Ramos (cell line): ENCODE measurements at regions not wholly inside any gene's neighbourhood (a gene's known extent, or its start where the extent isn't known, plus 50 kb on each side); places are given as distances from the start of the nearest gene placed in this dataset.

Experiments
- in situ Hi-C: fragments of 300-500 bp; cut with MboI; formaldehyde crosslinking; loops from one replicate; pipeline ENCODE4 v1.14.3; 2022; ENCODE audit warnings: low sequenced_read_pairs; ENCODE audit not compliant: unreplicated experiment

GRCh38 chr18:21162786-21163185, 51.2 kb upstream of the ROCK1 start:
- in situ Hi-C loops = loop anchor here (25.0 kb wide), 1 partner anchor 100 kb away; no protein-coding TSS in a partner anchor

GRCh38 chr18:21163647-21164547, 52.3 kb upstream of the ROCK1 start:
- in situ Hi-C loops = loop anchor here (25.0 kb wide), 1 partner anchor 102 kb away; no protein-coding TSS in a partner anchor

- in situ Hi-C loops = loop anchor here (25.0 kb wide), 1 partner anchor 102 kb away; no protein-coding TSS in a partner anchor
These were observed 53.0 kb upstream of the ROCK1 start for GRCh38 chr18:21164548-21165095.

- in situ Hi-C loops = loop anchor here (25.0 kb wide), 1 partner anchor 106 kb away; no protein-coding TSS in a partner anchor
These were observed 56.2 kb upstream of the ROCK1 start for GRCh38 chr18:21167641-21168377.

GRCh38 chr18:21168880-21169279, 57.3 kb upstream of the ROCK1 start:
- in situ Hi-C loops = loop anchor here (25.0 kb wide), 1 partner anchor 107 kb away; no protein-coding TSS in a partner anchor

- in situ Hi-C loops = loop anchor here (25.0 kb wide), 1 partner anchor 359 kb away; no protein-coding TSS in a partner anchor
These were observed 64.2 kb upstream of the GREB1L start for GRCh38 chr18:21177822-21178221.

GRCh38 chr18:21179590-21180220, 62.3 kb upstream of the GREB1L start:
- in situ Hi-C loops = loop anchor here (25.0 kb wide), 1 partner anchor 358 kb away; no protein-coding TSS in a partner anchor

- in situ Hi-C loops = loop anchor here (25.0 kb wide), 1 partner anchor 357 kb away; no protein-coding TSS in a partner anchor
These were observed 61.4 kb upstream of the GREB1L start for GRCh38 chr18:21180588-21180987.

- in situ Hi-C loops = loop anchor here (25.0 kb wide), 1 partner anchor 356 kb away; no protein-coding TSS in a partner anchor
These were observed 60.3 kb upstream of the GREB1L start for GRCh38 chr18:21181766-21182165.

- in situ Hi-C loops = loop anchor here (25.0 kb wide), 1 partner anchor 354 kb away; no protein-coding TSS in a partner anchor
These were observed 58.4 kb upstream of the GREB1L start for GRCh38 chr18:21183670-21184069.

GRCh38 chr18:21184396-21184996, 57.5 kb upstream of the GREB1L start:
- in situ Hi-C loops = loop anchor here (25.0 kb wide), 1 partner anchor 353 kb away; no protein-coding TSS in a partner anchor

- in situ Hi-C loops = loop anchor here (25.0 kb wide), 1 partner anchor 349 kb away; no protein-coding TSS in a partner anchor
These were observed 54.1 kb upstream of the GREB1L start for GRCh38 chr18:21187886-21188285.

- in situ Hi-C loops = loop anchor here (25.0 kb wide), 1 partner anchor 346 kb away; no protein-coding TSS in a partner anchor
These were observed 50.3 kb upstream of the GREB1L start for GRCh38 chr18:21191596-21192307.
